HG03521 (cell line): ENCODE measurements at regions not wholly inside any gene's neighbourhood (a gene's known extent, or its start where the extent isn't known, plus 50 kb on each side); places are given as distances from the start of the nearest gene placed in this dataset.

Source experiments
- ATAC-seq: cut with Tn5 transposase; IDR thresholded peaks from one replicate; pipeline ENCODE4 v1.9.1; 2021; ENCODE audit warnings: mild to moderate bottlenecking, moderate library complexity; ENCODE audit not compliant: unreplicated experiment

DNA sequence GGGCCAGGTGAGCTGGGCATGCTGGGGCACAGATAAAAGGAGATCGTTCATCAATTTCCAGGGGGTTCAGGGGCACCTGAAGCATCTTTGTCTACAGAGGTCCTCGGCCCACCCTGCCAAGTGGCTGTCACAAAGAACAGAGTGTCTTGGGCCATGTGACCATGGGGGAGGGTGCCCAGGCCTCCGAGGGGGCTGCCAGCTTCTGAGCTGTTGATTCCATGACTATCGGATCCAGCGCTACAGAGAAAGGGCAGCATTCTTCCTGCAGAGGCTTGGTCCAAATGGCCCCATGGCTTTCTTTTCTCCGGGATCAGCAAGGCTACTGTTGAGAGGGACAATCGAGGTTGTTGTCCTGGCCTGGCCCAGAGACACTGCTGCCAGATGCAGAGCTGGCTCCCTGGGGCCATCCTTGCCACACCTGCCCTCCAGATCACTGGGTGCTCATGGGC, 289.2 kb downstream of the ZSWIM6 start:
- ATAC-seq, result no peak

DNA sequence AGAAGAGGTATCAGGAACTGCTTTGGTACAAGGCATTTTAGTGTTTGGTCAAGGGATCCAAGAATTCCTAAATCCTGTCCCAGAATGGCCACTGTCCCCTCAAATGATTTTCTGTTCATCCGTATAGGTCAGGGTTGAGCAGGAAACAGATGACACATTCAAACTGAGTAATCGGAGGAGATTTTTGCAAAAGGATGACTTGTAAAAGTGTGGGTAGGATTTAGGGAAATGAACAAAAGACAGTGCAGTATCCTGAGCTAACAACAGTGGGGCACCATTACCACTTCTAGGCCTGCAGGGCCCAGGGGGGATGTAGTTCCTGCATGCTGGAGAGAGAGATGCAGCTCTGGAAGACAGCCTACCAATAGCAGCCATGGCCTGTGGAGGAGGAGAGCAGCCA, 290.1 kb downstream of the ZSWIM6 start:
- ATAC-seq, result no peak

- no peak for ATAC-seq
These were observed 291.5 kb downstream of the ZSWIM6 start for GRCh38 chr5:61623401-61624069.

GRCh38 chr5:61624553-61625136, 292.6 kb downstream of the ZSWIM6 start:
- no peak for ATAC-seq

- no peak for ATAC-seq
These were observed 293.1 kb downstream of the ZSWIM6 start for GRCh38 chr5:61625137-61625561.

DNA sequence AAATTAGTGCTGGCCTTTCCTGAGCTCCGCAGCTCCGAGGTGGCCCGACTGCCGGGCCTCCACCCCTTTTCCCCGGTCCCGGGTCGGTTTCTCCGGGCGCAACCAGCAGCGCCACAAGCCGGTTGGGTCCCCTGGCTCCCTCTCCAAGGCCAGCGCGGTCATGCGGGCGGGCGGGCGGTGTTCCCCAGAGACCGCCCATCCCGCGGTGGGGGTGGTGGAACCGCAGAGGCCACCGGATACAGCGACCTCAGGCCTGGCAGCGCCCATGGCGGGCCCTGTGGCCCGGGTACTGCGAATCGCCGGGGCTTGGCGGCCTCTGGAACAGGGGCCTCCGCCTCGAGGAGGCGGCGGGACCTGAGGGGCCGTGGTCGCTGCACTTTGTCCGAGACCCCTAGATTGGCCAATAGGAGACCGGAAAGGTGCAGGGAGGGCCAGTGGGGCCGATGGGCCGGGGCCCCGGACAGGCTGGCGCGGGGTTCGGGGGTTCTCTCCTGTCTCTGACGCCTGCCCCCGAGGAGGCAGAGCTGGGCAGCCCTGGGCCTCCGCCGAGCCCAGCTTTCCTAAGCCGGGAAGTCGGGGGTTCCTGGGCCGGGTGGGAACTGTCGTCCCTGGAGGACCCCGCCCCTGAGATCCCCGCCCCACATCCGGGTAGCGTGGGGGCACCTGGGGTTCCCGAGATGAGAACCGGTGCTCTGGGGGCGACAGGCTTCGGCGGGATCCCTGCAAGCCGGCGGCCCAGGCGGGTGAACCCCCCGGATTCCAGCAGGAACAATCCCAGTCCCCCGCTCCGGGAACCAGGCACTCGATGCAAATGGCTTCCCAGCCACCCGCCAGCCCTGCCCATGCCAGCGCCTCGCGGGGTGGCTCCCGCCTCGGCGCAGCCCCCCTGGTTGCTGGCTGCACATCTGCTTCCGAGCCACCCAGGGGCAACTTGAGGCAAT, 293.9 kb downstream of the ZSWIM6 start:
- no peak for ATAC-seq

DNA sequence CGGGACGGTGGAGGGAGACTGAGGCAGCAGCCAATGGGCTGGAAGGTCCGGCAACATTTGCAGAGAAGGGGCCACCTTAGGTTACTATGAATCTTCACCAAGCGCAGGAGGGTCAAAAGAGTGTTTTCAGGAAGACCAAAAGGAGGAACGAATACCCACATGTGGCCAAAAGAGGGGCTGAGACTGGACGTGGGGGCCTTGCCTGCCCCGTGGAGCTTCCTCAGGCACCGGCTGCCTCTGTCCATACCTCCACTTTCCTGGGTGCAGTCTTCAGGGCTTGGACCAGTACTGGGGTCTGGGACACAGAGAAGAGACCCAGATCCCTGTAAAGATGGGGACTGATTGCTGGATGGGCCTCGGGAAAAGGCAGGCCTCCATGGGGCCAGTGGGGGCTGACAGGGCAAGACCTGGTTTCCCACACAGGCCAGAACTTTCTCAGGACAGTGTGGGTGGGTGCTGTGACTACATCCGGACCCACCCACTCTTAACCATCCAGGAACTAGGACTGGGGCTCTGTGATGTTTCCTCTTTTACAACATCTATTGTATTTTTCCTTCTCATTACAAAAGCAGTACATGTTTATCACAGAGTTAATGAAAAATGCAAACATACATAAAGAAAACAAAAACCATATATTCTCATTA, 294.7 kb downstream of the ZSWIM6 start:
- ATAC-seq, result no peak

- ATAC-seq, result no peak
These were observed 295.5 kb downstream of the ZSWIM6 start for GRCh38 chr5:61627531-61627930.

DNA sequence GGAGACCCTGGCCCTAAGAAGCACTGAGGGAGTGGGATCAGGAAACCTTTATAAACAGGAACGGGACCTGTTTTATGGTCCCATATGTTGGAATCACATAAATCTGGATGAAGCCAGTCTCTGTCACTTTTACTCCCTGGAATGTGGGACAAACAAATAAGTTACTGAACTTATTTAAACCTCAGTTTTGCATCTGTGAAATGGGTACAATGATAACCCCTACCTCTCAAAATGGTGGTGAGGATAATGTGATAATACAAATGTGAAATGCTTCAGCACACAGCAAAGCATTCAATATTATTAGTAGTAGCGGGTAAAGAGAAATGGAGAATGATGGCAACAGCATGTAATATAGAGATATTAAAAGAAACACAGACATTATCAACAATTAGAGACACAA, 298.9 kb downstream of the ZSWIM6 start:
- ATAC-seq, result no peak

- ATAC-seq, result no peak
These were observed 299.4 kb downstream of the ZSWIM6 start for GRCh38 chr5:61631438-61631941.

DNA sequence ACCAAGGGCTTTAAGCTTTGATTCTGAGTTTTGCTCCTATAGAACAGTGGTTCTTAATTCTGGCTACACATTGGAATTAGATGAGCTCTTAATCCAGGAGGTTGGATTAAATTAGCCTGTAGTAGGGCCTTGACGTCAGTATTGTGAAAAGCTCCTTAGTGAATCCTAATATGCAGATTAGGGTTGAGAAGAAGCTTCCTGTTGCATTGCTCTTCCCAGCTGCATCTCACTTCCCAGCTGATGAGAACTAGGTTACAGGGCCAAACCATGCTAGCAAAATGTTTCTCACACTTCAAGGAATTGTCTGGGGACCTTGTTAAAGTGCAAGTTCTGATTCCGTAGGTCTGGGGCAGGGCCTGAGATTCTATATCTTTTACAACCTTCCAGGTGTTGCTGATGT, 300.0 kb downstream of the ZSWIM6 start:
- no peak for ATAC-seq

DNA sequence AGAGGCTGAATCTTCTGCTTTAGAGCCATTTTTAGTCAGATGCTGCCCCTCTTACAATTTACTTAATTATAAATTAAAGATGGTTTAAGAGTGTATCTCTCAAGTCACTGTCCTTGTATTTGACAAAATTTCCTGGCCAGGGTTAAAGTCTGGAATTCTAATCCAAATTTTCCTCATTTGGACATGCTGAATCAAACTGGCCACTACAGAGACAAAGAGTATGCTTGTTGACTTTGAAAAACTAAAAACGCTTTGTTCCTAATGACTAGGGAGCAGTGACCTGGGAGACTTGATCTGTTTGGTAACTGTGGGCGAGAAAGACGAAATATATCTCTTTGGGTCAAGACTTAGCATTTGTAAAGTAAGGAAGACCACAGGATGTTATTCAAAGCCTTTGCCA, 303.2 kb downstream of the ZSWIM6 start:
- ATAC-seq, result no peak

DNA sequence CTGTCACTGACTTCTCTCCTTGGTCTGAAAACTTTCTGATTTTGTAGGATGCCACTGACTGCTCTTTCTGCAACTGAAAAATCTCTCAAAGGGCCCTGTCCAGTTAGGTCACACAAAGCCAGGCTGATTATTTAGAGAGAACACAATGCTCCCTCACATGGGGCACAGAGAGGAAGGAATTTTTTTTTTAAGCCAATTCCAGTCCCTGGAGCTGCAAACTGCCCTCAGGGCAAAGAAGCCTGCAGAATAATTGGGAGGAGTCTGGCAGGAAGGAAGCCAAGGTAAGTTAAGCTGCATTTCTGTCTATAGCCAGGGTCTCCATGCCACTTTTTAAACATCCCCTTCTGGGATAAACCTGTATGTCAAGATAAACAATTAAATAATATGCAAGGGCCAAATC, 305.5 kb downstream of the ZSWIM6 start:
- no peak for ATAC-seq

DNA sequence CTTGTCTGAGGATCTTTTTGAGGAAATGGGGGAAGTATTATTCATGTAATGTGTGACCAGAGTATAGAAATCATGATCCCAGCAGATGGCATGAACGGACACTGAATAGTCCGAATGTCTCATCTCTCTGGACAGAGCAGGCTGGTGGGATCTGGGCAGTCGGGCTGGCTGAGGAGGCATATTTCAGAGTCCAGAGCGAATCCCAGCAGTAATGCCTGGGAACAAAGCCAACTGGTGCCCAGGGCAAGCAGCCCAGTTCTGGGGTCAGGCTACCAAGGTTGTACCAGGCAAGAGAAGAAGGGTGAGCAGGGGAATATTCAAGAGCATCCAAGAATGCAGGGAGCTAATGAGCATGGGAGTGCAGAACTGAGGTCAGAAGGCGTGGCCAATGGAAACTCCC, 306.4 kb downstream of the ZSWIM6 start:
- no peak for ATAC-seq

DNA sequence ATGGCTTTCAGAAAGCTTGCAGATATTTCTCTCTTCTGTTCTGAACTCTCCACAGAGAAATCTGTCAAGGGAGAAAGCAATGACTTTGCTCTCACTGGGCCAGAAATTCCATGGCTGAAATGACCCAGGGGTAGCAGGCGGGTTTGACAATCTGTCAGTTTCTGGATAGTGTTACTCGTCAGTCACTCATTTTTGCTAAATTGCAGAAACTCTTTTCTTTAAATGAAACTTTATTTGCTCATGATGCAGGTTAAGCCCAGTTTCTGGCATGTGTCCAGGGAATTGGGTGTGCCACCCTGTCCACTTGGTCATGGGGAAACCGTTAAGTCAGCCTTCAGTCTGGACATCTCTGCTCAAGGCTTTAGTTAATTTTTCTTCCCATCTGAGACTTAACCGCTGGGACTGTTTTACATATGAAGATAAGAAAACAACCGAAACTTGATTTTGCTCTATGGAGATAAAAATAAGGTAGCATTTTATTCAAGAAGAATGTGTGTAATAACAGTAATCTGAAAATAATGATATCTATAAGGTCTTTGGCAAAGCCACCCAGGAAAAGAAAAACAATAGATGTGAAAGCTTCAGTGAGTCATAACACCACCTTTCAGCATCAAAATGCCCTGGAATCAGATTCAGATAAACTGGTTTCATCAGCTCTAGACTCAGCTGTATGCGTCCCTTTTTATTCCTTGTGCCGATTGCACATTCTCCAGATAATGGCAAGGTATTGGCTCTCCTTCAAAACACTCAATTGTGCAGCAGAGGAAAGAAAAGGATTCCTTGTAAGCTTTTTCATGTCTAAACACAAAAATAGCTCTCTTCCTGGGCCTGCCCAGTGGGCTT, 308.3 kb downstream of the ZSWIM6 start:
- ATAC-seq, result no peak

GRCh38 chr5:61641748-61642565, 309.9 kb downstream of the ZSWIM6 start:
- no peak for ATAC-seq

GRCh38 chr5:61647672-61648071, 315.6 kb downstream of the ZSWIM6 start:
- ATAC-seq, result no peak

DNA sequence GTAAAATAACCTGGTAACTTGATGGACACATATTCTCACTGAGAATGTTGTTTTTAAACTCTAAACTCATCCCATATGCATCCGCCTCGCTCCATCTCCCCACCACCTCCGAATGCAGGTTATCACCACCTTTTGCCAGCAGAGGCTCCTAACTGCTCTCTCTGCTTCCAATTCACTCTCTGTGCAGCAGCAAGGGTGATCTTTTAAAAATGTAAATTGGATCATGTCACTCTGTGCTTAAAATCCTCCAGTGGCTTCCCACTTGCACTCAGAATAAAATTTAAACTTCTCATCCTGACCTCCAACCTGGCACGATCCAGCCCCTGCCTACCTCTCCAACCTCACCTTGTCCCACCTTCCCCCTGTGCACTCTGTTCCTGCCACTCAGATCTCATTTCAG, 317.2 kb downstream of the ZSWIM6 start:
- ATAC-seq, result no peak

DNA sequence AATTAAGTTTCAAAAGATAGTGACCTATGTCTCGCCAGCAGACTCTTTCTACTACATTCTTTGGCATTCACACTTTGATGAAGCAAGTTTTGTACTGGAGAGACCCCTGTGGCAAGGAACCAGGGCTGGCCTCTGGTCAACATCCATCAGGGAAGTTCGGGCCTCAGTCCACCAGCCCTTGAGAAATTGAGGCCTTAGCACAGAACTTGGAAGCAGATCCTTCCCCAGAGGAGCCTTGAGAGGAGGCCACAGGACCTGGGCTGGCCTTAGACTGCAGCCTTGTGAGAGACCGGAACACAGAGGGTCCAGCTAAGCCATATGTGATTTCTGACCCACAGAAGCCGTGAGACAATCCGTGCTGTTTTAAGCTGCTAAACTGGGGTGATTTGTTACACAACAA, 317.9 kb downstream of the ZSWIM6 start:
- ATAC-seq, result no peak
